Lower leg skin (tissue), 4 donors: ENCODE measurements at regions not wholly inside any gene's neighbourhood (a gene's known extent, or its start where the extent isn't known, plus 50 kb on each side); places are given as distances from the start of the nearest gene placed in this dataset.
"Not testable (repeated sequence)": the region's sequence is repeated elsewhere in the genome, so short reads cannot be mapped to it uniquely, and the experiment has no call there.

ENCODE experiments used
- DNase-seq, 2 donors: peaks; one replicate each; pipeline ENCODE4 v3.0.0-alpha.2; 2019; ENCODE audit warnings: low spot score in 2 of 2
- H3K4me3 ChIP-seq: fragments of 200-600 bp; sonication (generic); 2 replicates; pipeline ENCODE4 v1.5.1; 2017; ENCODE audit warnings: mild to moderate bottlenecking, low read depth; ENCODE audit not compliant: poor library complexity, severe bottlenecking
- CTCF ChIP-seq, 3 donors: fragments of 450-650 bp; IDR thresholded peaks; one replicate each; pipeline ENCODE4 v1.5.1; 2016; ENCODE audit warnings: antibody characterized with exemption in 3 of 3, mild to moderate bottlenecking in 3 of 3, moderate library complexity in 2 of 3
- POLR2A ChIP-seq, 2 donors: fragments of 450-650 bp; IDR thresholded peaks; one replicate each; pipeline ENCODE4 v1.6.1; 2016 to 2017; ENCODE audit warnings: antibody characterized with exemption in 2 of 2, mild to moderate bottlenecking in 1 of 2, moderate library complexity in 1 of 2
- WGBS, 2 donors: methylation state at CpG; one replicate each; pipeline ENCODE4 v1.1.5; 2018; 5-methylcytosine and 5-hydroxymethylcytosine counted together
- intact Hi-C: fragments of 100-400 bp; cut with DNase I; formaldehyde crosslinking; loops from one replicate; pipeline ENCODE4 v1.15.0; 2023; ENCODE audit warnings: low total_unique reads

- 79 to 80% methylated on average over 2 of the region's 2 CpGs for WGBS, 2 donors
- TF ChIP-seq CTCF (IDR thresholded peaks at IDR 0.05) (no peak), POLR2A (IDR thresholded peaks at IDR 0.05) (no peak)
Measured at GRCh38 chr10:62696798-62697197, 107.7 kb upstream of the ADO start.

GRCh38 chr10:62699148-62699547, 105.4 kb upstream of the ADO start:
- intact Hi-C loops: no loop called here
- no peak overlapping the region for H3K4me3 ChIP-seq
- no peak for TF ChIP-seq POLR2A (IDR thresholded peaks at IDR 0.05)
- TF ChIP-seq CTCF (IDR thresholded peaks at IDR 0.05): no peak
- no peak for DNase-seq

More at GRCh38 chr10:62696798-62697197, 107.7 kb upstream of the ADO start:
- intact Hi-C loops: no loop called here
- H3K4me3 ChIP-seq: no peak overlapping the region
- DNase-seq: no peak

GRCh38 chr10:62704121-62704520, 100.4 kb upstream of the ADO start:
- WGBS, 2 donors: 86 to 94% methylated on average over 3 of the region's 3 CpGs
- H3K4me3 ChIP-seq, intact Hi-C loops, DNase-seq: not testable (repeated sequence)

- DNase-seq: no peak
- TF ChIP-seq CTCF (IDR thresholded peaks at IDR 0.05) (no peak), POLR2A (IDR thresholded peaks at IDR 0.05) (no peak)
- intact Hi-C loops: no loop called here
- 94 to 95% methylated on average over 2 of the region's 2 CpGs for WGBS, 2 donors
- no peak overlapping the region for H3K4me3 ChIP-seq
Measured at GRCh38 chr10:62705789-62706188, 98.7 kb upstream of the ADO start.

- no peak for TF ChIP-seq CTCF (IDR thresholded peaks at IDR 0.05)
- no peak for TF ChIP-seq POLR2A (IDR thresholded peaks at IDR 0.05)
- intact Hi-C loops: no loop called here
- H3K4me3 ChIP-seq: no peak overlapping the region
- 94 to 95% methylated on average over 2 of the region's 2 CpGs for WGBS, 2 donors
- no peak for DNase-seq
Measured at GRCh38 chr10:62707810-62708209, 96.7 kb upstream of the ADO start.

GRCh38 chr10:62708569-62708968, 96.0 kb upstream of the ADO start:
- TF ChIP-seq POLR2A (IDR thresholded peaks at IDR 0.05) (no peak), CTCF (IDR thresholded peaks at IDR 0.05) (no peak)
- DNase-seq: no peak
- intact Hi-C loops: no loop called here
- WGBS, 2 donors: 37 to 45% methylated on average over 4 of the region's 4 CpGs
- H3K4me3 ChIP-seq: no peak overlapping the region
